Neural cell (in vitro differentiated cells): ENCODE measurements at regions not wholly inside any gene's neighbourhood (a gene's known extent, or its start where the extent isn't known, plus 50 kb on each side); places are given as distances from the start of the nearest gene placed in this dataset.

Source experiments
- H2AFZ ChIP-seq: fragments of 200-600, 300-800 bp; sonication (generic), shearing (Covaris generic); 2 replicates; pipeline ENCODE4 v1.6.0; 2014; ENCODE audit warnings: low read depth, mild to moderate bottlenecking, antibody characterized with exemption, low read length, moderate library complexity
- H3F3A ChIP-seq: fragments of 200-600 bp; shearing (Covaris generic); 2 replicates; pipeline ENCODE4 v1.6.1; 2016; ENCODE audit warnings: mild to moderate bottlenecking, moderate library complexity, mixed read lengths, antibody characterized with exemption, low read length; ENCODE audit not compliant: insufficient read depth, poor library complexity, severe bottlenecking
- H3K27ac ChIP-seq: fragments of 200-600, 300-800 bp; sonication (generic), shearing (Covaris generic); 2 replicates; pipeline ENCODE4 v1.5.1; 2014; ENCODE audit warnings: mild to moderate bottlenecking, low read length, moderate library complexity
- H3K27me3 ChIP-seq: fragments of 300-800, 200-600 bp; sonication (generic), shearing (Covaris generic); 2 replicates; pipeline ENCODE4 v1.6.0; 2014; ENCODE audit warnings: mild to moderate bottlenecking, low read depth, low read length, moderate library complexity; ENCODE audit not compliant: insufficient read depth
- H3K36me3 ChIP-seq: fragments of 300-800, 200-600 bp; sonication (generic), shearing (Covaris generic); 2 replicates; pipeline ENCODE4 v1.5.1; 2014; ENCODE audit warnings: mild to moderate bottlenecking, antibody characterized with exemption, low read length, moderate library complexity; ENCODE audit not compliant: insufficient read depth
- H3K4me2 ChIP-seq: fragments of 300-800, 200-600 bp; sonication (generic), shearing (Covaris generic); 2 replicates; pipeline ENCODE4 v1.6.0; 2014; ENCODE audit warnings: mild to moderate bottlenecking, low read length
- H3K4me3 ChIP-seq: fragments of 300-800, 200-600 bp; sonication (generic), shearing (Covaris generic); 2 replicates; pipeline ENCODE4 v1.5.1; 2014; ENCODE audit warnings: mild to moderate bottlenecking, low read length, moderate library complexity
- H3K79me2 ChIP-seq: fragments of 200-600 bp; shearing (Covaris generic); replicated peaks from 2 replicates; pipeline ENCODE4 v1.6.0; 2014; ENCODE audit warnings: mild to moderate bottlenecking, low read length, moderate library complexity; ENCODE audit not compliant: insufficient read depth
- H3K9ac ChIP-seq: fragments of 300-800, 200-600 bp; sonication (generic), shearing (Covaris generic); 2 replicates; pipeline ENCODE4 v1.6.1; 2016; ENCODE audit warnings: mild to moderate bottlenecking, low read length, mixed read lengths
- H3K9me2 ChIP-seq: fragments of 200-600 bp; shearing (Covaris generic); 2 replicates; pipeline ENCODE4 v1.6.1; 2016; ENCODE audit warnings: mild to moderate bottlenecking, low read length, mixed read lengths; ENCODE audit not compliant: insufficient read depth
- H3K9me3 ChIP-seq: fragments of 200-600, 300-800 bp; sonication (generic), shearing (Covaris generic); 2 replicates; pipeline ENCODE4 v1.6.1; 2016; ENCODE audit warnings: mild to moderate bottlenecking, mixed run types, low read length, moderate library complexity, mixed read lengths
- H4K20me1 ChIP-seq: fragments of 200-600 bp; shearing (Covaris generic); 2 replicates; pipeline ENCODE4 v1.6.1; 2016; ENCODE audit warnings: mild to moderate bottlenecking, mixed run types; ENCODE audit not compliant: insufficient read depth
- CTCF ChIP-seq: fragments of 450-650 bp; IDR thresholded peaks from 2 replicates; pipeline ENCODE4 v1.5.1; 2014; ENCODE audit warnings: antibody characterized with exemption, mild to moderate bottlenecking, moderate library complexity; ENCODE audit not compliant: poor library complexity, severe bottlenecking
- EP300 ChIP-seq: fragments of 450-650 bp; conservative IDR thresholded peaks from 2 replicates; pipeline ENCODE4 v1.6.1; 2014; ENCODE audit warnings: antibody characterized with exemption, mild to moderate bottlenecking, moderate library complexity; ENCODE audit not compliant: poor library complexity, severe bottlenecking
- EZH2 ChIP-seq: fragments of 200-600, 300-800 bp; shearing (Covaris generic), sonication (generic); IDR thresholded peaks from 2 replicates; pipeline ENCODE4 v1.6.1; 2014; ENCODE audit warnings: antibody characterized with exemption, low read length, borderline replicate concordance, mild to moderate bottlenecking; ENCODE audit not compliant: insufficient read depth, poor library complexity, severe bottlenecking
- MXI1 ChIP-seq: fragments of 450-650 bp; conservative IDR thresholded peaks from 2 replicates; pipeline ENCODE4 v1.6.1; 2014; ENCODE audit warnings: antibody characterized with exemption, mild to moderate bottlenecking; ENCODE audit not compliant: poor library complexity, severe bottlenecking
- POLR2AphosphoS5 ChIP-seq: IDR thresholded peaks from 2 replicates; pipeline ENCODE4 v1.6.1; 2012
- RAD21 ChIP-seq: fragments of 450-650 bp; conservative IDR thresholded peaks from 2 replicates; pipeline ENCODE4 v1.6.1; 2014; ENCODE audit warnings: antibody characterized with exemption, mild to moderate bottlenecking, moderate library complexity
- REST ChIP-seq: IDR thresholded peaks from 2 replicates; pipeline ENCODE4 v1.6.1; 2012; ENCODE audit warnings: borderline replicate concordance
- SMC3 ChIP-seq: fragments of 450-650 bp; conservative IDR thresholded peaks from 2 replicates; pipeline ENCODE4 v1.6.1; 2014; ENCODE audit warnings: antibody characterized with exemption, mild to moderate bottlenecking, moderate library complexity; ENCODE audit not compliant: poor library complexity
- TAF1 ChIP-seq: IDR thresholded peaks from 2 replicates; pipeline ENCODE4 v1.6.1; 2012; ENCODE audit warnings: low read depth

- TF ChIP-seq REST (no peak), RAD21 (no peak), EP300 (no peak), SMC3 (no peak), MXI1 (no peak), EZH2 (no peak), POLR2AphosphoS5 (no peak), TAF1 (no peak), CTCF (no peak)
- Histone ChIP-seq H3K79me2 (no peaks in the 10 kb centered on the region), H4K20me1 (no peaks in the 10 kb centered on the region), H3K4me2 (no peak overlapping the region), H3F3A (no peaks in the 10 kb centered on the region), H3K4me3 (no peak overlapping the region), H3K36me3 (no peaks in the 10 kb centered on the region), H3K9ac (no peak overlapping the region), H3K27ac (no peak overlapping the region), H3K9me3 (no peaks in the 10 kb centered on the region), H3K9me2 (no peaks in the 10 kb centered on the region), H2AFZ (no peak overlapping the region), H3K27me3 (no peaks in the 10 kb centered on the region)
These were observed 102.3 kb downstream of the FAM174B start for GRCh38 chr15:92553317-92553716.

GRCh38 chr15:92545996-92546395 is 109.6 kb downstream of the FAM174B start:
- Histone ChIP-seq H3K4me2 (no peak overlapping the region), H3K27ac (no peak overlapping the region), H2AFZ (no peak overlapping the region), H4K20me1 (no peaks in the 10 kb centered on the region), H3K9me3 (no peaks in the 10 kb centered on the region), H3K4me3 (no peak overlapping the region), H3K9ac (no peak overlapping the region), H3K36me3 (no peaks in the 10 kb centered on the region), H3K27me3 (no peaks in the 10 kb centered on the region), H3F3A (no peaks in the 10 kb centered on the region), H3K9me2 (no peaks in the 10 kb centered on the region), H3K79me2 (no peaks in the 10 kb centered on the region)
- no peak for TF ChIP-seq MXI1
- TF ChIP-seq EZH2 = no peak
- no peak for TF ChIP-seq REST
- no peak for TF ChIP-seq SMC3
- no peak for TF ChIP-seq EP300
- no peak for TF ChIP-seq TAF1
